GM12878 (cell line): ENCODE measurements at regions not wholly inside any gene's neighbourhood (a gene's known extent, or its start where the extent isn't known, plus 50 kb on each side); places are given as distances from the start of the nearest gene placed in this dataset.

Source experiments
- ASH2L ChIP-seq: fragments of 300-600, 200-600 bp; sonication (generic); IDR thresholded peaks from 2 replicates; pipeline ENCODE4 v1.6.1; 2017; ENCODE audit warnings: low read depth, mild to moderate bottlenecking, borderline replicate concordance
- ATF7 ChIP-seq: fragments of 450-650 bp; IDR thresholded peaks from 2 replicates; pipeline ENCODE4 v1.6.1; 2016; ENCODE audit warnings: low read depth, mild to moderate bottlenecking
- BHLHE40 ChIP-seq, 2 experiments: fragments of 450-650 bp in 1 of 2; IDR thresholded peaks; 2 replicates each; pipeline ENCODE4 v1.6.1; 2011 to 2017; ENCODE audit warnings: low read depth in 2 of 2, borderline replicate concordance in 1 of 2, improper control_type of control experiment in 1 of 2, low read length in 1 of 2, mild to moderate bottlenecking in 1 of 2
- CREM ChIP-seq: IDR thresholded peaks from 2 replicates; pipeline ENCODE4 v1.6.1; 2014; ENCODE audit warnings: antibody characterized with exemption, low read depth
- EZH2 ChIP-seq: IDR thresholded peaks from 2 replicates; pipeline ENCODE4 v1.6.1; 2012; ENCODE audit warnings: low read depth, mild to moderate bottlenecking, control low read depth, inconsistent platforms, low read length, borderline replicate concordance; ENCODE audit not compliant: control insufficient read depth
- GABPA ChIP-seq: IDR thresholded peaks from 2 replicates; pipeline ENCODE4 v1.6.1; 2014; ENCODE audit warnings: antibody characterized with exemption, low read depth, mild to moderate bottlenecking, inconsistent platforms
- IKZF2 ChIP-seq, 2 experiments: fragments of 450-650 bp; IDR thresholded peaks; 2 replicates each; pipeline ENCODE4 v1.6.1; 2017; ENCODE audit warnings: mild to moderate bottlenecking in 2 of 2, moderate library complexity in 2 of 2
- MYB ChIP-seq: fragments of 150-350 bp; IDR thresholded peaks from 2 replicates; pipeline ENCODE4 v1.6.1; 2014; ENCODE audit warnings: mild to moderate bottlenecking, low read depth, low read length, borderline replicate concordance
- NBN ChIP-seq: fragments of 450-650 bp; IDR thresholded peaks from 2 replicates; pipeline ENCODE4 v1.6.1; 2016
- YBX1 ChIP-seq: fragments of 450-650 bp; IDR thresholded peaks from 2 replicates; pipeline ENCODE4 v1.6.1; 2016; ENCODE audit warnings: antibody characterized with exemption
- TF ChIP-seq, protein P1 (sequence below): fragments of 450-650 bp; IDR thresholded peaks from 2 replicates; pipeline ENCODE4 v1.6.1; 2017; ENCODE audit warnings: mild to moderate bottlenecking, moderate library complexity
- TF ChIP-seq, protein P2 (sequence below), 3 experiments: IDR thresholded peaks in 2 of 3; conservative IDR thresholded peaks in 1 of 3; 2 replicates each; pipeline ENCODE4 v1.5.1; 2011; ENCODE audit warnings: low read depth in 3 of 3, low read length in 3 of 3, mild to moderate bottlenecking in 3 of 3, control low read depth in 2 of 3, moderate library complexity in 2 of 3, inconsistent platforms in 1 of 3, mixed read lengths in 1 of 3; ENCODE audit not compliant: control insufficient read depth in 2 of 3, insufficient read depth in 1 of 3; ENCODE audit errors: extremely low read depth in 1 of 3
- TF ChIP-seq, protein P3 (sequence below): IDR thresholded peaks from 2 replicates; pipeline ENCODE4 v1.6.1; 2012; ENCODE audit warnings: mild to moderate bottlenecking, low read depth, low read length

DNA sequence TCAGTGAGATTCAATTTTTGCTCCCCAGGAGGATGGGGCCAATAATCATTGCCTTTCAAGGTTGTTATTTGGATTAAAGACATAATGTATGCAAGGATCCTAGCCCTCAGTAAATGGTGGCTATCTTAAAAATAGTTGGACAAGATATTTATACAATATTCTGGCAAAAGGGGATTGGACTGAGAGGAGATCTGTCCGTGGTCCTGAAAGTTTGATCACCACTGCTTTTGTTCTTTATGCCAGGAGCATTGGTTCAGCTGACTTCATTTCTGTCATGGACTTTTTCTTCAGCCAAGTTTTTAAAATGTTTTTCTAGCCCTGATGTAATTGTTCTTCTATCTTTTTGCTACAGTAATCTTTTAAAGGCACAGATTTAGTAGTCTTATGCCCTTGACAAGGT, 70.2 kb upstream of the TCL1A start:
- TF ChIP-seq IKZF2 (IDR thresholded peaks at IDR 0.05) (no peak), ASH2L (no peak), ATF7 (no peak), NBN (no peak), BHLHE40 (IDR thresholded peaks at IDR 0.05; ENCODE audit: borderline replicate concordance in 1 of 2, low read depth in 2 of 2, low read length in 1 of 2) (no peak), MYB (no peak), CREM (no peak), YBX1 (no peak), EZH2 (no peak), GABPA (no peak)
- TF ChIP-seq, protein P1, sequence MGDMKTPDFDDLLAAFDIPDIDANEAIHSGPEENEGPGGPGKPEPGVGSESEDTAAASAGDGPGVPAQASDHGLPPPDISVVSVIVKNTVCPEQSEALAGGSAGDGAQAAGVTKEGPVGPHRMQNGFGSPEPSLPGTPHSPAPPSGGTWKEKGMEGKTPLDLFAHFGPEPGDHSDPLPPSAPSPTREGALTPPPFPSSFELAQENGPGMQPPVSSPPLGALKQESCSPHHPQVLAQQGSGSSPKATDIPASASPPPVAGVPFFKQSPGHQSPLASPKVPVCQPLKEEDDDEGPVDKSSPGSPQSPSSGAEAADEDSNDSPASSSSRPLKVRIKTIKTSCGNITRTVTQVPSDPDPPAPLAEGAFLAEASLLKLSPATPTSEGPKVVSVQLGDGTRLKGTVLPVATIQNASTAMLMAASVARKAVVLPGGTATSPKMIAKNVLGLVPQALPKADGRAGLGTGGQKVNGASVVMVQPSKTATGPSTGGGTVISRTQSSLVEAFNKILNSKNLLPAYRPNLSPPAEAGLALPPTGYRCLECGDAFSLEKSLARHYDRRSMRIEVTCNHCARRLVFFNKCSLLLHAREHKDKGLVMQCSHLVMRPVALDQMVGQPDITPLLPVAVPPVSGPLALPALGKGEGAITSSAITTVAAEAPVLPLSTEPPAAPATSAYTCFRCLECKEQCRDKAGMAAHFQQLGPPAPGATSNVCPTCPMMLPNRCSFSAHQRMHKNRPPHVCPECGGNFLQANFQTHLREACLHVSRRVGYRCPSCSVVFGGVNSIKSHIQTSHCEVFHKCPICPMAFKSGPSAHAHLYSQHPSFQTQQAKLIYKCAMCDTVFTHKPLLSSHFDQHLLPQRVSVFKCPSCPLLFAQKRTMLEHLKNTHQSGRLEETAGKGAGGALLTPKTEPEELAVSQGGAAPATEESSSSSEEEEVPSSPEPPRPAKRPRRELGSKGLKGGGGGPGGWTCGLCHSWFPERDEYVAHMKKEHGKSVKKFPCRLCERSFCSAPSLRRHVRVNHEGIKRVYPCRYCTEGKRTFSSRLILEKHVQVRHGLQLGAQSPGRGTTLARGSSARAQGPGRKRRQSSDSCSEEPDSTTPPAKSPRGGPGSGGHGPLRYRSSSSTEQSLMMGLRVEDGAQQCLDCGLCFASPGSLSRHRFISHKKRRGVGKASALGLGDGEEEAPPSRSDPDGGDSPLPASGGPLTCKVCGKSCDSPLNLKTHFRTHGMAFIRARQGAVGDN: no peak
- TF ChIP-seq, protein P2, sequence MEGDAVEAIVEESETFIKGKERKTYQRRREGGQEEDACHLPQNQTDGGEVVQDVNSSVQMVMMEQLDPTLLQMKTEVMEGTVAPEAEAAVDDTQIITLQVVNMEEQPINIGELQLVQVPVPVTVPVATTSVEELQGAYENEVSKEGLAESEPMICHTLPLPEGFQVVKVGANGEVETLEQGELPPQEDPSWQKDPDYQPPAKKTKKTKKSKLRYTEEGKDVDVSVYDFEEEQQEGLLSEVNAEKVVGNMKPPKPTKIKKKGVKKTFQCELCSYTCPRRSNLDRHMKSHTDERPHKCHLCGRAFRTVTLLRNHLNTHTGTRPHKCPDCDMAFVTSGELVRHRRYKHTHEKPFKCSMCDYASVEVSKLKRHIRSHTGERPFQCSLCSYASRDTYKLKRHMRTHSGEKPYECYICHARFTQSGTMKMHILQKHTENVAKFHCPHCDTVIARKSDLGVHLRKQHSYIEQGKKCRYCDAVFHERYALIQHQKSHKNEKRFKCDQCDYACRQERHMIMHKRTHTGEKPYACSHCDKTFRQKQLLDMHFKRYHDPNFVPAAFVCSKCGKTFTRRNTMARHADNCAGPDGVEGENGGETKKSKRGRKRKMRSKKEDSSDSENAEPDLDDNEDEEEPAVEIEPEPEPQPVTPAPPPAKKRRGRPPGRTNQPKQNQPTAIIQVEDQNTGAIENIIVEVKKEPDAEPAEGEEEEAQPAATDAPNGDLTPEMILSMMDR (IDR thresholded peaks at IDR 0.05 in 2 of 3, conservative IDR thresholded peaks at IDR 0.05 in 1 of 3; ENCODE audit: control insufficient read depth in 2 of 3, extremely low read depth in 1 of 3, insufficient read depth in 1 of 3, low read depth in 3 of 3, low read length in 3 of 3): no peak
- TF ChIP-seq, protein P3, sequence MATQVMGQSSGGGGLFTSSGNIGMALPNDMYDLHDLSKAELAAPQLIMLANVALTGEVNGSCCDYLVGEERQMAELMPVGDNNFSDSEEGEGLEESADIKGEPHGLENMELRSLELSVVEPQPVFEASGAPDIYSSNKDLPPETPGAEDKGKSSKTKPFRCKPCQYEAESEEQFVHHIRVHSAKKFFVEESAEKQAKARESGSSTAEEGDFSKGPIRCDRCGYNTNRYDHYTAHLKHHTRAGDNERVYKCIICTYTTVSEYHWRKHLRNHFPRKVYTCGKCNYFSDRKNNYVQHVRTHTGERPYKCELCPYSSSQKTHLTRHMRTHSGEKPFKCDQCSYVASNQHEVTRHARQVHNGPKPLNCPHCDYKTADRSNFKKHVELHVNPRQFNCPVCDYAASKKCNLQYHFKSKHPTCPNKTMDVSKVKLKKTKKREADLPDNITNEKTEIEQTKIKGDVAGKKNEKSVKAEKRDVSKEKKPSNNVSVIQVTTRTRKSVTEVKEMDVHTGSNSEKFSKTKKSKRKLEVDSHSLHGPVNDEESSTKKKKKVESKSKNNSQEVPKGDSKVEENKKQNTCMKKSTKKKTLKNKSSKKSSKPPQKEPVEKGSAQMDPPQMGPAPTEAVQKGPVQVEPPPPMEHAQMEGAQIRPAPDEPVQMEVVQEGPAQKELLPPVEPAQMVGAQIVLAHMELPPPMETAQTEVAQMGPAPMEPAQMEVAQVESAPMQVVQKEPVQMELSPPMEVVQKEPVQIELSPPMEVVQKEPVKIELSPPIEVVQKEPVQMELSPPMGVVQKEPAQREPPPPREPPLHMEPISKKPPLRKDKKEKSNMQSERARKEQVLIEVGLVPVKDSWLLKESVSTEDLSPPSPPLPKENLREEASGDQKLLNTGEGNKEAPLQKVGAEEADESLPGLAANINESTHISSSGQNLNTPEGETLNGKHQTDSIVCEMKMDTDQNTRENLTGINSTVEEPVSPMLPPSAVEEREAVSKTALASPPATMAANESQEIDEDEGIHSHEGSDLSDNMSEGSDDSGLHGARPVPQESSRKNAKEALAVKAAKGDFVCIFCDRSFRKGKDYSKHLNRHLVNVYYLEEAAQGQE: peak; percentile 90
